Activated naive CD4-positive, alpha-beta T cell treated with anti-CD3 and anti-CD28 coated beads, Interleukin-2, amount 10 ng/mL, durations not matched to agents 7 days and 5 days (primary cell): ENCODE measurements at regions not wholly inside any gene's neighbourhood (a gene's known extent, or its start where the extent isn't known, plus 50 kb on each side); places are given as distances from the start of the nearest gene placed in this dataset.
"Not testable (repeated sequence)": the region's sequence is repeated elsewhere in the genome, so short reads cannot be mapped to it uniquely, and the experiment has no call there.

Experiments
- CTCF ChIA-PET: fragments of 350-600 bp; sonication (Branson Sonifier 250); formaldehyde crosslinking; loops from one replicate; lab custom pipeline; 2021; ENCODE audit warnings: antibody characterized with exemption; lab: Charles Lee
- DNase-seq: peaks from one replicate; pipeline ENCODE4 v3.0.0-alpha.2; 2020
- H3K27ac Mint-ChIP-seq: one replicate; pipeline ENCODE4 v1.8.0; 2021; ENCODE audit warnings: mild to moderate bottlenecking, moderate library complexity, mixed read lengths
- H3K27me3 Mint-ChIP-seq: one replicate; pipeline ENCODE4 v1.8.0; 2021; ENCODE audit warnings: mild to moderate bottlenecking, mixed read lengths
- H3K36me3 Mint-ChIP-seq: one replicate; pipeline ENCODE4 v1.8.0; 2021; ENCODE audit warnings: mixed read lengths
- H3K4me1 Mint-ChIP-seq: one replicate; pipeline ENCODE4 v1.8.0; 2021; ENCODE audit warnings: mixed read lengths
- H3K4me3 Mint-ChIP-seq: one replicate; pipeline ENCODE4 v1.8.0; 2021; ENCODE audit warnings: mild to moderate bottlenecking, moderate library complexity, mixed read lengths
- H3K9me3 Mint-ChIP-seq: one replicate; pipeline ENCODE4 v1.8.0; 2021; ENCODE audit warnings: mixed read lengths

DNA sequence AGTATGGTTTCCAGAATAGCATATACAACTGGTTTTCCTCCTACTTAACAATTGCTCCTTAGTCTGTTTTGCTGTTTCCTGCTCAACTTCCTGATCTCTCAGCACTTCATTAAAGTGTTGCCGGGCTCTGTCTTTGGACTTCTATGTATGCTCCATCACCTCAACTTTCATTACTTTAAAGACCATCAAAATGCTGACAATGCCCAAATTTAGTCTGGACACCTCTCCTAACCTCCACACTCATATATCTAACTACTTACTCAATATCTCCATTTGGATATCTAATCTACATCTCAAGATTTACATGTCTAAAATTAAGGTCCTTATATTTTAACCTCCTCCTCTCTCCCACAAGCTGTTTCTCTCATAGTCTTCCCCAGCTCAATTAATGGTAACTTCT, 54.4 kb upstream of the LGR5 start:
- CTCF ChIA-PET, result no interaction called here
- no peak overlapping the region for H3K4me3 Mint-ChIP-seq
- no peaks in the 10 kb centered on the region for H3K9me3 Mint-ChIP-seq
- peaks cover 3% of the 10 kb centered on the region for H3K27me3 Mint-ChIP-seq
- H3K36me3 Mint-ChIP-seq, result no peaks in the 10 kb centered on the region
- no peak for DNase-seq
- no peak overlapping the region for H3K27ac Mint-ChIP-seq
- no peaks in the 10 kb centered on the region for H3K4me1 Mint-ChIP-seq

DNA sequence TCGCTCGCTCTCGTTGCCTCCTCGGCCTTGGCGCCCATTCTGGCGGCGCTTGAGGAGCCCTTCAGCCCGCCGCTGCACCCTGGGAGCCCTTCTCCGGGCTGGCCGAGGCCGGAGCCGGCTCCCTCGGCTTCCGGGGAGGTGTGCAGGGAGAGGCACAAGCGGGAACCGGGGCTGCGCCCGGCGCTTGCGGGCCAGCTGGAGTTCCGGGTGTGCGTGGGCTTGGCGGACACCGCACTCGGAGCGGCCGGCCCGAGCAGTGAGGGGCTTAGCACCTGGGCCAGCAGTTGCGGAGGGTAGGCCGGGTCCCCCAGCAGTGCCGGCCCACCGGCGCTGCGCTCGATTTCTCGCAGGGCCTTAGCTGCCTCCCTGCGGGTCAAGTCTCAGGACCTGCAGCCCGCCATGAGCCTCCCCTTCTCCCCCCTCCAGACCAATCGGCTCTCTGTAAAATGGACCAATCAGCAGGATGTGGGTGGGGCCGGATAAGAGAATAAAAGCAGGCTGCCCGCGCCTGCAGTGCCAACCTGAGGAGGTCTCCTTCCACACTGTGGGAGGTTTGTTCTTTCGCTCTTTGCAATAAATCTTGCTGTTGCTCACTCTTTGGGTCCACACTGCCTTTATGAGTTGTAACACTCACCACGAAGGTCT, 62.8 kb upstream of the LGR5 start:
- H3K4me1 Mint-ChIP-seq, H3K4me3 Mint-ChIP-seq, H3K36me3 Mint-ChIP-seq, DNase-seq, CTCF ChIA-PET, H3K27ac Mint-ChIP-seq, H3K27me3 Mint-ChIP-seq, H3K9me3 Mint-ChIP-seq: not testable (repeated sequence)

DNA sequence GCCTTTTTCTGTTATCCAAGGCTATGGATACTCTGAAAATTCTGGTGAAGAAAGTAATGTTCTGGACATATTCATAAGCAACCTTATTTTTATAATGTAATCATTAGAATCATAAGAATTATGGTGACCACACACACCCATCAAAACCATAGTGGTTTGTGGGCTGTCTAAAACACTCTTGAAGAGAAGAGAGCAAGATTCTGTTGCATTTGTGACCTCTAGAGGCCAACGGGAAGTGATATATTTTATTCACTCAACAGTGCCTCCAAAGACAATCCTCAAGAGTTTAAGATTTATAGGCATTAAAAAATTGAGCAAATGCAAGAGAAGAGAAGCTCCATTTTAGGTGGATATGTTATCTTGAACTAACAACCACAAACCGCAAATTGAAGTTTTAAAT, 68.5 kb upstream of the LGR5 start:
- Mint-ChIP-seq H3K27ac (no peak overlapping the region), H3K4me3 (no peak overlapping the region), H3K9me3 (no peaks in the 10 kb centered on the region), H3K27me3 (no peaks in the 10 kb centered on the region), H3K36me3 (no peaks in the 10 kb centered on the region), H3K4me1 (no peaks in the 10 kb centered on the region)
- no peak for DNase-seq
- CTCF ChIA-PET, result no interaction called here

DNA sequence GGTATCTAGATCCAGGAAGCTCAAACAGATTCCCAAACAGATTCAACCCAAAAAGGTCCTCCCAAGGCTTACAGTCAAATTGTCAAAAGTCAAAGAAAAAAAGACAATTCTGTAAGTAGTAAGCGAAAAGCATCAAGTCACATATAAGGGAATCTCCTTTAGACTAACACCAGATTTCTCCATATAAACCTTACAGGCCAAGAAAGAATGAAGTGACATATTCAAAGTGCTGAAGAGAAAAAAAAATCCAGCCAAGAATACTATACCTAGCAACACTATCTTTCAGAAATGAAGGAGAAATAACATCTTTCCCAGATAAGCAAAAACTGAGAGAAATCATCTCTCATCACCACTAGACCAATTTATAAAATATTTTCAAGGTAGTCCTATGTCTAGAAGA, 79.6 kb upstream of the LGR5 start:
- no peak for DNase-seq
- H3K9me3 Mint-ChIP-seq, result no peaks in the 10 kb centered on the region
- H3K4me3 Mint-ChIP-seq, result no peak overlapping the region
- no peaks in the 10 kb centered on the region for H3K27me3 Mint-ChIP-seq
- no peaks in the 10 kb centered on the region for H3K4me1 Mint-ChIP-seq
- no peaks in the 10 kb centered on the region for H3K36me3 Mint-ChIP-seq
- no peak overlapping the region for H3K27ac Mint-ChIP-seq
- CTCF ChIA-PET, result no interaction called here

DNA sequence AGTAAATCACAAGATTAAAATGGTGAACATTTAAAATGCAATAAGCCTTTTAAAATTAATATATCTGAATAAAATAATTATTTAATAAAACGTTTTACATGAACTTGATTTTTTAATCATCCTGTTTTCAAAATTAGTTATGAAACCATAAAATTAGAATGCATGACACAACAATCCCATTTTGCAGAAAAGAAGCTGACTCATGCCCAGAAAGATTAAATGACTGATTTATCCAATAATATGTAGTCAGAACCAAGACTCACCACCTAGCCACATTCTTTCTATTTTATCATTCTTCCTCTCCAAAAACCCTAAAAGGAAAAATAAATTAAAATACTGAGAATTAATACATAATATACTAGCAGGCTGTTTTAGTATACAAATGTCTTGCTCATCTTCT, 83.0 kb upstream of the LGR5 start:
- H3K27ac Mint-ChIP-seq, result no peak overlapping the region
- CTCF ChIA-PET, result no interaction called here
- no peak for DNase-seq
- H3K36me3 Mint-ChIP-seq, result no peaks in the 10 kb centered on the region
- H3K4me3 Mint-ChIP-seq, result no peak overlapping the region
- no peaks in the 10 kb centered on the region for H3K27me3 Mint-ChIP-seq
- H3K9me3 Mint-ChIP-seq, result no peaks in the 10 kb centered on the region
- no peaks in the 10 kb centered on the region for H3K4me1 Mint-ChIP-seq

DNA sequence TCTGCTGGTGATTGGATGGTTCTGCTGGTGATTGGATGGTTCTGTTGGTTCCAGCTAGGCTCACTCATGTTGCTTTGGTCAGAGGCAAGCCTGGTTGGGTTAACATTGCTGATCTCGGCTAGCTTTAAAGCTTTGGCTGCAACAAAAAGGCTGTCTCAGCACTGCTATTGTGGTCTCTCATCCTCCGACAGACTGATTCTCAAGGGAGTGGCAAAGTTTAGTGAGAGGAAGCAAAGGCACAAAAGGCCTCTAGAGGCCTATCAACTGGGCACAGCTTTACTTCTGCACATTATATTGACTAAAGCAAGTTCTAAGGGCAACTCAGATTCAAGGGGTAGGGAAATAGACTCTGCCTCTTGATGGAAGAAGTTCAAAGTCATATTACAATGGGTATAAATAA, 84.7 kb upstream of the LGR5 start:
- H3K9me3 Mint-ChIP-seq, result no peaks in the 10 kb centered on the region
- CTCF ChIA-PET, result no interaction called here
- no peaks in the 10 kb centered on the region for H3K36me3 Mint-ChIP-seq
- no peaks in the 10 kb centered on the region for H3K27me3 Mint-ChIP-seq
- H3K27ac Mint-ChIP-seq, result no peak overlapping the region
- no peak overlapping the region for H3K4me3 Mint-ChIP-seq
- no peaks in the 10 kb centered on the region for H3K4me1 Mint-ChIP-seq
- no peak for DNase-seq

DNA sequence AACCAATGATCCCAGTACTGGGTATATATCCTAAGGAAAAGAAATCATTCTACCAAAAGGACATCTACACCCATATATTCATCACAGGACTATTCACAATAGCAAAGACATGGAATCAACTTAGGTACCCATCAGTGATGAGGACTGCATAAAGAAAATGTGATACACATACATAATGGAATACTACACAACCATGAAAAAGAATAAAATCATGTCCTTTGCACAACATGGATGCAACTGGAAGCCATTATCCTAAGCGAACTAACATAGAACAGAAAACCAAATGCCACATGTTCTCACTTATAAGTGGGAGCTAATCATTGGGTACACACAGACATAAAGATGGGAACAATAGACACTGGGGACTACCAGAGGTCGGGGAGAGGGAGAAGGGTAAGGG, 86.0 kb upstream of the LGR5 start:
- Mint-ChIP-seq H3K27me3 (no peaks in the 10 kb centered on the region), H3K36me3 (no peaks in the 10 kb centered on the region), H3K4me3 (no peak overlapping the region), H3K9me3 (no peaks in the 10 kb centered on the region), H3K4me1 (no peaks in the 10 kb centered on the region), H3K27ac (no peak overlapping the region)
- DNase-seq, result no peak
- CTCF ChIA-PET, result no interaction called here

DNA sequence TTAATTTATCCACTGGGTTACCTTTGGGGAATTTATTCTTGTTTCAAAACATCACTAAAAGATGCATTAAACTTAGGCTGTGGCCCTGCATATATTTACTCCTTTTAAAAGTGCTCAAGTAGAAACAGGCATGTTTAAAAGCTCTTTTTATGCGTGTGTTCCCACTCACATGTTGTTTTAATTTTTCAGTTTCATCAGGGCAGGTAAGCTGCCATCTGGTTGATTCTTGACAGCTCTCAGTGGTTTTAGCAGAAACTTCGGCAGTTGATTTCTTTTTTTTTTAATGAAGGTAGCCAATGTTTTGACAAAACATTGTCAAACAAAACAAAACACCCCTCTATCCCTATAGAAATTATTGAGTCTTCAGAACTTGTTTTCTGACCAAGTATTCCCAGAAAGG, 89.6 kb upstream of the LGR5 start:
- no peaks in the 10 kb centered on the region for H3K4me1 Mint-ChIP-seq
- CTCF ChIA-PET, result no interaction called here
- no peaks in the 10 kb centered on the region for H3K27me3 Mint-ChIP-seq
- DNase-seq, result no peak
- no peak overlapping the region for H3K27ac Mint-ChIP-seq
- no peak overlapping the region for H3K4me3 Mint-ChIP-seq
- H3K36me3 Mint-ChIP-seq, result no peaks in the 10 kb centered on the region
- no peaks in the 10 kb centered on the region for H3K9me3 Mint-ChIP-seq

DNA sequence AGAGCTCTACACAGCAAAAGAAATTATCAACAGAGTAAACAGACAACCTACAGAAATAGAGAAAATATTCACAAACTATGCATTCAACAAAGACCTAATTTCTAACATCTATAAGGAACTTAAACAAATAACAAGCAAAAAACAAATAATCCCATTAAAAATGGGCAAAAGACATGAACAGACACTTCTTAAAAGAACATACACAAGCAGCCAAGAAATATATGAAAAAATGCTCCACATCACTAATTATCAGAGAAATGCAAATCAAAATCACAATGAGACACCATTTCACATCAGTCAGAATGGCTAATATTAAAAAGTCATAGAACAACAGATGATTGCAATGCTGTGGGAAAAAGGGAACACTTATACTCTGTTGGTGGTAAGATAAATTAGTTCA, 100.7 kb upstream of the LGR5 start:
- CTCF ChIA-PET, result no interaction called here
- Mint-ChIP-seq H3K4me1 (no peaks in the 10 kb centered on the region), H3K36me3 (no peaks in the 10 kb centered on the region), H3K4me3 (no peak overlapping the region), H3K27me3 (no peaks in the 10 kb centered on the region), H3K9me3 (no peaks in the 10 kb centered on the region), H3K27ac (no peak overlapping the region)
- DNase-seq, result no peak

DNA sequence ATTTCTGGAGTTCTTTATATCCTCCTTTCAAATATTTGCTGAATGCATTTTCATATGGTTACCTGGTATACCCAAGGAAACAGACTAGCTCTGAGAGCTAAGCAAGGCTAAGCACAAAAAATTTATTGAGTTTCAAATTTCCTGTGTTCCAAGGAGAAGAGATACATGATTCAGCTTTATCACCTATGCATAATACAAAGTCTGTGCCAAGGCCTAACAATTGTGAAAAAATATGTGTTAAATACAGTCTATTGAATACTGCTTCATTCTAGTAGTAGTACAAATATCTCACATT, 103.7 kb upstream of the LGR5 start:
- H3K27me3 Mint-ChIP-seq, result no peaks in the 10 kb centered on the region
- no peak overlapping the region for H3K4me3 Mint-ChIP-seq
- CTCF ChIA-PET, result no interaction called here
- H3K36me3 Mint-ChIP-seq, result no peaks in the 10 kb centered on the region
- H3K9me3 Mint-ChIP-seq, result no peaks in the 10 kb centered on the region
- DNase-seq, result no peak
- H3K27ac Mint-ChIP-seq, result no peak overlapping the region
- no peaks in the 10 kb centered on the region for H3K4me1 Mint-ChIP-seq

DNA sequence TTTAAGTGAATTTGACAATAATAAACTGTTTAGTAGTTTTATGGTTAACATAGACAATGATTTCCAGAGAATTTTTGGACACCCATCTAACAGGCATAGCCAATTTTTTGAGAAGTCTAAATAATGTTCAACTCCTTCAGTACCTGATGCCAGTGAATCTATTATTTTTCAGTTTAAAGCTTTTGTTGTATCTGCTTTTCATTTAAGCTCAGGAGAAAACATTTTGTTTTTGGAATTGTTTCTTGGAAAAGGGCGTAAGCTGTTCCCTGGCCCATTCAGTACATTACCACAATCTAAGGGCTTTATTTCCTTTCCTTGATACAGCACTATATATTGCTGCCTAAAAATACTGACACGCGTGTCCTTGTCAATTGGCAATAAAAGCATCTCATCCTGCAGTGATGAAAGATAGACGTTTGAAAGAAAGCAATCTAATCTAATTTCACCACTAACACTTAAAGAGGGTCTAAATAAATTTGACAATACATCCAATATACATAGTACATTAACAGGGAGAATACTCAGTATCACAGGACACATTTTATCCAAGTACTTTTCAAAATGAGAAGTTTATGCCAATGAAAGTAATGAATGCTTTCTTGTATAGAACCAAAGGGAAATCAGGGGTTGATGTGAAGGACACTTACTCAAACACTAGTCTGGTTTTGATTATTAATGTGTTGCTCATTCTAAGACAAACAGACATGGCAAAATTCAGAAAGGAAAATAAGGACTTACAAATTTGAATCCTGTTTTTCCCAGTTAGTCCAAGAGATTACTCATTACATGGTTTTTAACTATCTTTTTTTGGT, 104.2 kb upstream of the LGR5 start:
- no peaks in the 10 kb centered on the region for H3K36me3 Mint-ChIP-seq
- CTCF ChIA-PET, result no interaction called here
- H3K27me3 Mint-ChIP-seq, result no peaks in the 10 kb centered on the region
- no peak overlapping the region for H3K4me3 Mint-ChIP-seq
- DNase-seq, result no peak
- no peaks in the 10 kb centered on the region for H3K4me1 Mint-ChIP-seq
- no peaks in the 10 kb centered on the region for H3K9me3 Mint-ChIP-seq
- H3K27ac Mint-ChIP-seq, result no peak overlapping the region

DNA sequence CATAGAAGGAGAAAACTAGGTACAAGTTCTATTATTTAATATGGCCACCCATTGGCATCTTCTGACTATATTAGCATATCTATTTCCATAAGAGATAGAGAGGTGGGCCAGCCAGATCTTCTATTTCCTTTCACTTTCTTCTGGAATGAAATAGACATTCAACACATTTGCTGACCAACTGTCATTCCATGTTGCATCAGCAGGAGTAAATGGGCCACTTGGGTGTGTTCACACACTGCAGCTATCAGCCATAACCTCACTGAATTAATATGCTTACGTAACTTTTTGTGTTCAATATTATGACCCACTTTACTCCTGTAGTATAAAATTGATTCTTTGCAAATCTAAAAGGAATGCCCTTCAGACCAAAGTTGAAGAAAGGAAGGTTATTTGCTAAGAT, 106.2 kb upstream of the LGR5 start:
- no peaks in the 10 kb centered on the region for H3K9me3 Mint-ChIP-seq
- no peaks in the 10 kb centered on the region for H3K4me1 Mint-ChIP-seq
- H3K36me3 Mint-ChIP-seq, result no peaks in the 10 kb centered on the region
- no peak overlapping the region for H3K27ac Mint-ChIP-seq
- no peaks in the 10 kb centered on the region for H3K27me3 Mint-ChIP-seq
- DNase-seq, result no peak
- no peak overlapping the region for H3K4me3 Mint-ChIP-seq
- CTCF ChIA-PET, result no interaction called here

DNA sequence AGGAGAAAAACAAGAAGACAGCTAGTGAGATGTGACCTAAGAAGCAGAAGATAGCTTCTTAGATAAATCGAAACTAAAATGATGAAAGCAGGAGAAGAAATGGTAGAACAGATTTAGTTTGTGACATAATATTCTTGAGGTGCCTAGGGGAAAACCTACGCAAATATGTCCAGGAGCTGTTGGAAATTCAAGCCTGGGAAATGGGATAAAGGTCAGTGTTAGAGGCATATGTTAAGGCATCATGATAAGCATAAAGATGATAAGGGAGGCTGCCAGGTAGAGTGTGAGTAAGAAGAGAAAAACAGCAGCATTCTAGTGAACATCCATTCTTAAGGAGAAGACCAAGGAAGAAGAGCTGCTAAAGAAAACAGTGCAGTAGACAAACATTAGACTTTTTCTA, 109.6 kb upstream of the LGR5 start:
- Mint-ChIP-seq H3K36me3 (no peaks in the 10 kb centered on the region), H3K4me1 (no peaks in the 10 kb centered on the region), H3K9me3 (no peaks in the 10 kb centered on the region), H3K4me3 (no peak overlapping the region), H3K27me3 (no peaks in the 10 kb centered on the region), H3K27ac (no peak overlapping the region)
- CTCF ChIA-PET, result interaction anchor here (0.6 kb wide), 1 partner anchor 63 kb away, joined by 3 read pairs; no protein-coding TSS in a partner anchor
- DNase-seq, result no peak

DNA sequence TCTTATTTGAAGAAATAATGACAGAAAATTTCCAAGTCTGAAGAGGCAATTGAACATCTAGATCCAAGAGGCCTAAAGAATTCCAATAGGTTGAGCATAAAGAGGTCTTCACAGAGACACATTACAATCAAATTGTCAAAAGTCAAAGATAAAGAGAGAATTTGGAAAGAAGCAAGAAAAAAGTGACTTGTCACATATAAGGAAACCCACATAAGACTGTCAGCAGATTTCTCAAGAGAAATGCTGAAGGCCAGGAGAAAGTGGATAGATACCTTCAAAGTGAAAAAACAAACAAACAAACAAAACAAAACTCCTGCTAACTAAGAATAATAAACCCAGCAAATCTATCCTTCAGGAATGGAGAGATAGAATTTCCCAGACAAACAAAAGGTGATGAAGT, 118.1 kb upstream of the LGR5 start:
- DNase-seq, result no peak
- H3K27me3 Mint-ChIP-seq, result no peaks in the 10 kb centered on the region
- H3K4me3 Mint-ChIP-seq, result no peak overlapping the region
- peaks cover 26% of the 10 kb centered on the region for H3K9me3 Mint-ChIP-seq
- no peak overlapping the region for H3K27ac Mint-ChIP-seq
- CTCF ChIA-PET, result no interaction called here
- H3K36me3 Mint-ChIP-seq, result no peaks in the 10 kb centered on the region
- no peaks in the 10 kb centered on the region for H3K4me1 Mint-ChIP-seq

DNA sequence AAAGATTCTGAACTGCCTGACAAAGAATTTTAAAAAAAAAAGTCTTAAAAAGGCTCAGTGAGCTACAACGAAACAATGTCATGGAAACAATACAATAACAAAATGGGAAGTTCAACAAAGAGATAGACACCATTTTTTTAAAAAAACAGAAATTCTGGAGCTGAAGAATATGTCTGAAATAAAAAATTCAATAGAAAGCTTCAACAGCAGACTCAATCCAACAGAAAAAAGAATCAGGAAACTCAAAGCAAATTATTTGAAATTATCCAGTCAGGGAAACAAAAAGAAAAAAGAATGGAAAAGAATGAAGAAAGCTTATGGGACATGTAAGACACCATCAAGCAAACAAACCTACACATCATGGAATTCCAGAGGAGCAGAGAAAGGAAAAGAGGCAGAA, 118.5 kb upstream of the LGR5 start:
- H3K4me1 Mint-ChIP-seq, result no peaks in the 10 kb centered on the region
- H3K27ac Mint-ChIP-seq, result no peak overlapping the region
- peaks cover 26% of the 10 kb centered on the region for H3K9me3 Mint-ChIP-seq
- H3K4me3 Mint-ChIP-seq, result no peak overlapping the region
- H3K36me3 Mint-ChIP-seq, result no peaks in the 10 kb centered on the region
- H3K27me3 Mint-ChIP-seq, result no peaks in the 10 kb centered on the region
- CTCF ChIA-PET, result no interaction called here
- no peak for DNase-seq
